Endothelial cell of umbilical vein (primary cell): ENCODE measurements at regions not wholly inside any gene's neighbourhood (a gene's known extent, or its start where the extent isn't known, plus 50 kb on each side); places are given as distances from the start of the nearest gene placed in this dataset.

Experiments used
- BruUV-seq: library from RNA; stranded (reverse); fragments of 400-500 nt; replicated peaks from 2 replicates; lab custom pipeline; 2021; lab: Mats Ljungman, UMichigan
- CTCF ChIA-PET: fragments of 300-600, 350-600 bp; sonication (Branson Sonifier 250); formaldehyde crosslinking; loops from one replicate; lab custom pipeline; 2021; ENCODE audit warnings: antibody characterized with exemption, inconsistent platforms; lab: Charles Lee
- POLR2A ChIA-PET: fragments of 300-600, 350-600 bp; sonication (Branson Sonifier 250); formaldehyde crosslinking; loops from one replicate; lab custom pipeline; 2021; ENCODE audit warnings: antibody characterized with exemption, inconsistent platforms; lab: Charles Lee
- DNase-seq: peaks from one replicate; pipeline ENCODE4 v3.0.0-alpha.2; 2011; ENCODE audit warnings: low read depth, low spot score
- FAIRE-seq: peaks from 2 replicates; lab custom pipeline; 2011; peaks lifted over from hg19 to GRCh38; lab: Jason Lieb, UNC
- H2AFZ ChIP-seq: 2 replicates; pipeline ENCODE4 v1.6.0; 2012; ENCODE audit warnings: low read depth, low read length, control low read depth, inconsistent platforms
- H3K27ac ChIP-seq: 2 replicates; pipeline ENCODE4 v1.5.1; 2011; ENCODE audit warnings: low read depth, mild to moderate bottlenecking, control low read depth, low read length, moderate library complexity; ENCODE audit not compliant: insufficient read depth
- H3K27me3 ChIP-seq, 2 experiments: 2 replicates each; pipeline versions ENCODE4 v1.6.0 to v1.6.1; 2011; ENCODE audit warnings: low read length in 2 of 2, mixed read lengths in 1 of 2; ENCODE audit not compliant: control insufficient read depth in 2 of 2, insufficient read depth in 2 of 2
- H3K36me3 ChIP-seq, 2 experiments: 2 replicates in 1 of 2; 3 replicates in 1 of 2; pipeline ENCODE4 v1.5.1; 2011; ENCODE audit warnings: low read length in 2 of 2, mild to moderate bottlenecking in 1 of 2, moderate library complexity in 1 of 2; ENCODE audit not compliant: control insufficient read depth in 2 of 2, insufficient read depth in 2 of 2; ENCODE audit errors: extremely low read depth in 1 of 2
- H3K4me1 ChIP-seq: 3 replicates; pipeline ENCODE4 v1.5.1; 2011; ENCODE audit warnings: mild to moderate bottlenecking, low read length; ENCODE audit not compliant: control insufficient read depth, insufficient read depth; ENCODE audit errors: extremely low read depth
- H3K4me2 ChIP-seq: 2 replicates; pipeline ENCODE4 v1.6.1; 2011; ENCODE audit warnings: low read length, control low read depth, mixed read lengths; ENCODE audit not compliant: insufficient read depth
- H3K4me3 ChIP-seq, 3 experiments: fragments of 200-600 bp in 1 of 3; sonication (generic), shearing (Covaris generic) in 1 of 3; replicated peaks in 1 of 3; 2 replicates each; pipeline ENCODE4 v1.5.1; 2011 to 2016; ENCODE audit warnings: control low read depth in 3 of 3, low read length in 3 of 3, mild to moderate bottlenecking in 2 of 3, inconsistent platforms in 1 of 3, low read depth in 1 of 3, moderate library complexity in 1 of 3; ENCODE audit not compliant: insufficient read depth in 1 of 3
- H3K79me2 ChIP-seq: 2 replicates; pipeline ENCODE4 v1.6.0; 2012; ENCODE audit warnings: low read length, inconsistent platforms; ENCODE audit not compliant: control insufficient read depth, insufficient read depth
- H3K9ac ChIP-seq: replicated peaks from 2 replicates; pipeline ENCODE3; 2011; ENCODE audit warnings: low read length, control low read depth; ENCODE audit not compliant: insufficient read depth; ENCODE audit errors: extremely low read depth
- H3K9me1 ChIP-seq: replicated peaks from 3 replicates; pipeline ENCODE4 v1.6.0; 2011; ENCODE audit warnings: mild to moderate bottlenecking, low read length; ENCODE audit not compliant: control insufficient read depth, insufficient read depth; ENCODE audit errors: extremely low read depth
- H3K9me3 ChIP-seq: replicated peaks from 2 replicates; pipeline ENCODE4 v1.5.1; 2012; ENCODE audit warnings: low read length, inconsistent platforms; ENCODE audit not compliant: control insufficient read depth, insufficient read depth
- H4K20me1 ChIP-seq: replicated peaks from 2 replicates; pipeline ENCODE3; 2011; ENCODE audit warnings: mild to moderate bottlenecking, low read length; ENCODE audit not compliant: control insufficient read depth, insufficient read depth; ENCODE audit errors: extremely low read depth
- EZH2 ChIP-seq: IDR thresholded peaks from 2 replicates; pipeline ENCODE4 v1.6.1; 2012; ENCODE audit warnings: borderline replicate concordance, low read depth, mild to moderate bottlenecking, moderate library complexity, low read length, inconsistent platforms; ENCODE audit not compliant: severe bottlenecking
- FOS ChIP-seq: IDR thresholded peaks from 2 replicates; pipeline ENCODE4 v1.6.1; 2011; ENCODE audit warnings: mild to moderate bottlenecking, low read length, moderate library complexity, borderline replicate concordance; ENCODE audit not compliant: insufficient read depth
- JUN ChIP-seq: IDR thresholded peaks from 2 replicates; pipeline ENCODE4 v1.6.1; 2011; ENCODE audit warnings: borderline replicate concordance, low read depth; ENCODE audit not compliant: insufficient read length, insufficient read depth
- MYC ChIP-seq: IDR thresholded peaks from one replicate; pipeline ENCODE4 v1.6.1; 2011; ENCODE audit warnings: mild to moderate bottlenecking, low read depth, low read length
- POLR2A ChIP-seq: IDR thresholded peaks from 2 replicates; pipeline ENCODE4 v1.6.1; 2012; ENCODE audit warnings: low read depth, mild to moderate bottlenecking, control low read depth, low read length
- POLR2AphosphoS5 ChIP-seq: IDR thresholded peaks from 2 replicates; pipeline ENCODE4 v1.6.1; 2012; ENCODE audit warnings: low read depth, mild to moderate bottlenecking, control low read depth, low read length, moderate library complexity; ENCODE audit not compliant: insufficient read depth
- dilution Hi-C: fragments of 300-500 bp; cut with MboI; formaldehyde crosslinking; loops from one replicate; pipeline ENCODE4 v1.15.0; 2019; ENCODE audit warnings: low sequenced_read_pairs; ENCODE audit not compliant: extremely low pct_ligation_motif_present
- intact Hi-C: fragments of 100-400 bp; cut with micrococcal nuclease; formaldehyde crosslinking; loops from one replicate; pipeline ENCODE4 v1.10.0; 2022
- TF ChIP-seq, protein P1 (sequence below), 2 donors: IDR thresholded peaks; 1 replicate in 1 of 2; 2 replicates in 1 of 2; pipeline ENCODE4 v1.5.1; 2011; ENCODE audit warnings: low read length in 2 of 2, mild to moderate bottlenecking in 2 of 2, moderate library complexity in 2 of 2, control low read depth in 1 of 2, inconsistent platforms in 1 of 2, low read depth in 1 of 2; ENCODE audit not compliant: insufficient read depth in 1 of 2; ENCODE audit errors: extremely low read depth in 1 of 2
- TF ChIP-seq, protein P2 (sequence below): IDR thresholded peaks from 2 replicates; pipeline ENCODE4 v1.6.1; 2011; ENCODE audit not compliant: insufficient read depth, insufficient read length

DNA sequence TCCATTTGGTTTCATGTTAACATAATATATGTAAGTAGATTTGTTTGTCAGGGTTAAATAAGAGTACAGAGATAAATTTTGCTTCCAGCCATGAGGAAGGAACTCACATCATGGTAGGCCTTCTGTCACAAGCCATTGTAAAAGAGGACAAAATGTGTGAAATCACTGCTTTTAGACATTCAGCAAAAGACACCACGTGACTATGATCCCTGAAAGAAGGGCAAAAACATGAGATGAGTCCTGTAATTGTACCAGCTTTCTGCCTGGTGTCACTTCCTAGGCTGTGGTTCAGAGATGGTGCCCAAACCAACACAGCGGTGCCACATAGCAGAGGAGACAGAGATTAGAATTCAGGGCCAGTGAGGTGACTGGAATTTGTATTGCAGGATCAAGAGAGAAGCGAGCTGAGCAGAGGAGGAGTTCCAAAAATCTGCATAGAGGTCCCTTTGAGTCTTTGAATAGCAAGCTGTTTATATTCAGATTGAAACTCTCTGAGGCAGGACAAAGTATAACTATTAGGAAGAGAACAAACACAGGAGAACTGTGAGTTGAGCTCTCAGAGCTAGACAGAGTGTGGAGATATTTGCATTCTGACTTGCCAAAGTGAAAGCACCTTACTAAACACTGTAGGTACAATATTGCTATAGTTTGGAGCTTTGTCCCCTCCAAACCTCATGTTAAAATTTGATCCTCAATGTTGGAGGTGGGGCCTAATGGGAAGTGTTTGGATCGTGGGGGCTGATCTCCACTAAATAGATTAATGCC, 52.6 kb upstream of the PDE7B start:
- H3K4me1 ChIP-seq: no peaks in the 10 kb centered on the region
- no peak overlapping the region for H3K9ac ChIP-seq
- no peaks in the 10 kb centered on the region for H3K9me1 ChIP-seq
- DNase-seq (no peak), FAIRE-seq (no peak)
- BruUV-seq: no TSS peak
- H4K20me1 ChIP-seq: no peaks in the 10 kb centered on the region
- H3K4me2 ChIP-seq: no peak overlapping the region
- ChIA-PET POLR2A (no interaction called here), CTCF (interaction anchor here (1.5 to 1.7 kb wide), 2 partner anchors 10 to 85 kb away, joined by 3 to 5 read pairs; no protein-coding TSS in a partner anchor)
- no peak overlapping the region for H3K4me3 ChIP-seq
- intact Hi-C loops: no loop called here
- H3K79me2 ChIP-seq: no peaks in the 10 kb centered on the region
- dilution Hi-C loops: no loop called here
- no peak overlapping the region for H3K27ac ChIP-seq
- H3K27me3 ChIP-seq: no peaks in the 10 kb centered on the region
- TF ChIP-seq, protein P1, sequence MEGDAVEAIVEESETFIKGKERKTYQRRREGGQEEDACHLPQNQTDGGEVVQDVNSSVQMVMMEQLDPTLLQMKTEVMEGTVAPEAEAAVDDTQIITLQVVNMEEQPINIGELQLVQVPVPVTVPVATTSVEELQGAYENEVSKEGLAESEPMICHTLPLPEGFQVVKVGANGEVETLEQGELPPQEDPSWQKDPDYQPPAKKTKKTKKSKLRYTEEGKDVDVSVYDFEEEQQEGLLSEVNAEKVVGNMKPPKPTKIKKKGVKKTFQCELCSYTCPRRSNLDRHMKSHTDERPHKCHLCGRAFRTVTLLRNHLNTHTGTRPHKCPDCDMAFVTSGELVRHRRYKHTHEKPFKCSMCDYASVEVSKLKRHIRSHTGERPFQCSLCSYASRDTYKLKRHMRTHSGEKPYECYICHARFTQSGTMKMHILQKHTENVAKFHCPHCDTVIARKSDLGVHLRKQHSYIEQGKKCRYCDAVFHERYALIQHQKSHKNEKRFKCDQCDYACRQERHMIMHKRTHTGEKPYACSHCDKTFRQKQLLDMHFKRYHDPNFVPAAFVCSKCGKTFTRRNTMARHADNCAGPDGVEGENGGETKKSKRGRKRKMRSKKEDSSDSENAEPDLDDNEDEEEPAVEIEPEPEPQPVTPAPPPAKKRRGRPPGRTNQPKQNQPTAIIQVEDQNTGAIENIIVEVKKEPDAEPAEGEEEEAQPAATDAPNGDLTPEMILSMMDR (IDR thresholded peaks at IDR 0.05; ENCODE audit: extremely low read depth in 1 of 2, insufficient read depth in 1 of 2, low read depth in 1 of 2, low read length in 2 of 2): no peak
- TF ChIP-seq MYC: no peak
- TF ChIP-seq FOS: no peak
- TF ChIP-seq POLR2A: no peak
- no peak for TF ChIP-seq POLR2AphosphoS5
- no peak for TF ChIP-seq JUN
- TF ChIP-seq, protein P2, sequence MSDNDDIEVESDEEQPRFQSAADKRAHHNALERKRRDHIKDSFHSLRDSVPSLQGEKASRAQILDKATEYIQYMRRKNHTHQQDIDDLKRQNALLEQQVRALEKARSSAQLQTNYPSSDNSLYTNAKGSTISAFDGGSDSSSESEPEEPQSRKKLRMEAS: no peak
- TF ChIP-seq EZH2: no peak
- H3K9me3 ChIP-seq: no peaks in the 10 kb centered on the region
- no peaks in the 10 kb centered on the region for H3K36me3 ChIP-seq
- no peak overlapping the region for H2AFZ ChIP-seq
